ENCODE measurements at regions not wholly inside any gene's neighbourhood (a gene's known extent, or its start where the extent isn't known, plus 50 kb on each side); places are given as distances from the start of the nearest gene placed in this dataset.
A peak's percentile ranks its signal among the peaks of the same experiment; 100 is the strongest.

DNA sequence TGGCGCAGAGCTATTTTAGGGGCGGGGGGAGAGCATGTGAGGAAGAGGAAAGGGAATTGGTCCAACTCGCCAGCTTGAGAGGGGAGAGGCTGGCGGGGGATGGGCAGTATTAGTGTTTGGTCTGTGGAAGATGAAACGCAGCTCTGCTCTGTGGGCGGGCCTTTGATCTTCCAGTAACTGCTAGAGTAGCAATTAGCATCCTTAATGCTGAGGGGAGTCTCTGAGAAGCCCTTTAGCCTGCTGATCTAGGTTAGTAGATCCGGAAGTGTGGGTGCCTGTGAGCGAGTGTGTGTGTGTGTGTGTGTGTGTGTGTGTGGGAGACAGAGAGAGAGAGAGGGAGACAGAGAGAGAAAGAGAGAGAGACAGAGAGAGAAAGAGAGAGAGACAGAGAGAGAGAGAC lies 117.2 kb upstream of the BACH2 start:
- DNase-seq (ENCODE audit: low read depth) = no peak
- TF ChIP-seq, protein P1, sequence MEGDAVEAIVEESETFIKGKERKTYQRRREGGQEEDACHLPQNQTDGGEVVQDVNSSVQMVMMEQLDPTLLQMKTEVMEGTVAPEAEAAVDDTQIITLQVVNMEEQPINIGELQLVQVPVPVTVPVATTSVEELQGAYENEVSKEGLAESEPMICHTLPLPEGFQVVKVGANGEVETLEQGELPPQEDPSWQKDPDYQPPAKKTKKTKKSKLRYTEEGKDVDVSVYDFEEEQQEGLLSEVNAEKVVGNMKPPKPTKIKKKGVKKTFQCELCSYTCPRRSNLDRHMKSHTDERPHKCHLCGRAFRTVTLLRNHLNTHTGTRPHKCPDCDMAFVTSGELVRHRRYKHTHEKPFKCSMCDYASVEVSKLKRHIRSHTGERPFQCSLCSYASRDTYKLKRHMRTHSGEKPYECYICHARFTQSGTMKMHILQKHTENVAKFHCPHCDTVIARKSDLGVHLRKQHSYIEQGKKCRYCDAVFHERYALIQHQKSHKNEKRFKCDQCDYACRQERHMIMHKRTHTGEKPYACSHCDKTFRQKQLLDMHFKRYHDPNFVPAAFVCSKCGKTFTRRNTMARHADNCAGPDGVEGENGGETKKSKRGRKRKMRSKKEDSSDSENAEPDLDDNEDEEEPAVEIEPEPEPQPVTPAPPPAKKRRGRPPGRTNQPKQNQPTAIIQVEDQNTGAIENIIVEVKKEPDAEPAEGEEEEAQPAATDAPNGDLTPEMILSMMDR (conservative IDR thresholded peaks at IDR 0.05; ENCODE audit: low read depth, low read length) = no peak
- peak overlapping the region; percentile 35 for H3K4me3 ChIP-seq (ENCODE audit: low read length)

DNA sequence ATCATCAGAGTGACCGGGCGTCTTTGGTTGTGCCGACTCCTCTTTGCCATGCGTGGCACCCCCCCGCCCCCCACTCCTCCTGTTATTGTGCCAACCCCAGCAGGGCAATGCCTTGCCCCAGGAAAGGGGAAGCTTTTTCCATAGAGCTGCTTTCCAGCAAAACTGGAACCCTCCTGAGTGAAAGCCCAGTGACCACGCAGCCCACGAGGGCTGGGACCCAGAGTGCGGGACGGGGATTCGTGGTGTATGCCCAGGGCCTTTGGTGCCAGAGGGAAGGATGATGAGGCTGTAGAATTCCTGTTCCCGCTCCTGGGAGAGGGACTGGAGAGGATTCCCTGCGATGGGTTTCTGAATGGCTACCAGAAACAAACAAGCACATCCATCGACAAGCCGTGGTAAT lies 116.8 kb upstream of the BACH2 start:
- DNase-seq (ENCODE audit: low read depth) = no peak
- TF ChIP-seq, protein P1 (conservative IDR thresholded peaks at IDR 0.05; ENCODE audit: low read depth, low read length) = no peak
- H3K4me3 ChIP-seq (ENCODE audit: low read length) = peak overlapping the region; percentile 35

DNA sequence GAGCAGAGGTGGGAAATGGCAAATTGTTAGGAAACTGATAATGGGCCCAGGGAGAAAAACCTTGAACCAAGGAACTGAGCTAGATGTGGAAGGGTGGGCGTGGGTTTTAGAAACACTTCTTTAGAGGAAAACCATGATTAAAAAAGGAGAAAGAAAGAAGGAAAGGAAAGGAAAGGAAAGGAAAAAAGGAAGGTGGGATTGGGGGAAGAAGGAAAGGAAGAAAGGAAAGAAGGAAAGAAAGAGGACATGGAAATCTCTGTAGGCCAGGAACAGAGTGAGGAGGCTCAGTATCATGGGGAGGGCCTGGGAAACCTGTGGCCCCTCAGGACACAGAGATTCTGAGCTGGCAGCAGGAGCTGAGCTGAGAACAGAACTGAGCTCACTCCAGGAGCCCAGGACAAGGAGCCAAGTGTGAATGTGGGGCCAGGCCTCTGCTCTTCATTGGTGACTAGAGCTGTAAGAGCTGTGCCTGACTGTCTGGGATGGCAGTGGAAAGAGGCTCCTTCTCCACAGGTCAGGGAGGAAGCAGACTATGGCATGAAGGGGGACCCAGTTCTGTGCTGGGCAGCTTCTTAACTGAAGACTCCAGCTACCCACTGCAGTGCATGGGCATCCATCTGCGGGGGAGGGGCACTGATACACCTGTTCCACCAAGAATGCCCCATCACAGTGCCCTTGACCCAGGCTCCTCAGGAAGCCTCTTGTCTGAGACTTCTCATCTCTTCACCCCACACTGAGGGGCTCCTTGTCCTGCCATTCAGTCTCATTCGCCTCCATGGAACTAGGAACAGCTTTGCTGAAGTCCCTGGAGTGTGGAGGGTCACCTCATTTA lies 116.1 kb upstream of the BACH2 start:
- TF ChIP-seq, protein P1 (conservative IDR thresholded peaks at IDR 0.05; ENCODE audit: low read depth, low read length) = no peak
- no peak overlapping the region for H3K4me3 ChIP-seq (ENCODE audit: low read length)
- no peak for DNase-seq (ENCODE audit: low read depth)

DNA sequence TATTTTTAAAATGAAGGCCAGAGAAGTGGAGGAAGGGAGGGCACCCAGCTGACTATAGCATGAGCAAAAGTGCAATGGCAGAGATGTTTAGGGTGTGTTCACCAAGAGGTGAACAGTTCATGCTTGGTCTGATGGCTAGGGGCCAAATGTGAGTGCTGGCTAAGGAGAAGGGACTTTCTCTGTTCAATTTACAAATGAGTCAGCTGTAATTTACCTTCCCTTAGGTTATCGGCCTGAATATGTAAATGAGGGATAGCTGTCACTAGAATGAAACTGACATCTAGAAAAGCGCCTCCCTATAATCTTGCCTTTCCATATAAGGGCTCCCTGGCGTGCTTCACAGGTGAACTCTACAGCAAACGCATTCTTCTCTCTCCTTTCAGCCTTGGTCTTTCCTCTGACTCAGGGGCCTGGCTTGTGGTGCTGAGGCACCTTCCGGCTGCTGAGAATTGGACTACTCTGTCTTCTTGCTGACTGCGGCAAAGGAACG lies 114.7 kb upstream of the BACH2 start:
- no peak for DNase-seq (ENCODE audit: low read depth)
- no peak overlapping the region for H3K4me3 ChIP-seq (ENCODE audit: low read length)
- TF ChIP-seq, protein P1 (conservative IDR thresholded peaks at IDR 0.05; ENCODE audit: low read depth, low read length) = no peak

DNA sequence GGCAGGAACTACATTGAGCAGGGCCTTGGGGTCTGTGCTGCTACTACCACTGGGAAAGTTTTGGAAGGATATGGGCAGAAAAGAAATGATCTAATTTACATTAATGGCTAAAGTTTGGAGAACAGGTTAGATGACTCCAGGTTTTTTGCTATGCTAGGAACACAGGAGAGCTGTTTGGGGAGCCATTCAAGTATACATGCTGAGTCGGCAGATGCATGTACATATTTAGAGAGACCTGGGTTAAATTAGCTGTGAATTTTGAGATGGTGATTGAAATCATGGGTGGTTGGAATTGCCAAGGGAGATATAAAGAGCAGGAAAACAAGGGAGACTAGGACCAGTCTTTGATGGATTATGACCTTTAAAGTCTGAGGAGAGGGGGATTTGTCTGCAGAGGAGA lies 113.1 kb upstream of the BACH2 start:
- no peak for DNase-seq (ENCODE audit: low read depth)
- TF ChIP-seq, protein P1 (conservative IDR thresholded peaks at IDR 0.05; ENCODE audit: low read depth, low read length) = no peak
- H3K4me3 ChIP-seq (ENCODE audit: low read length) = no peak overlapping the region

DNA sequence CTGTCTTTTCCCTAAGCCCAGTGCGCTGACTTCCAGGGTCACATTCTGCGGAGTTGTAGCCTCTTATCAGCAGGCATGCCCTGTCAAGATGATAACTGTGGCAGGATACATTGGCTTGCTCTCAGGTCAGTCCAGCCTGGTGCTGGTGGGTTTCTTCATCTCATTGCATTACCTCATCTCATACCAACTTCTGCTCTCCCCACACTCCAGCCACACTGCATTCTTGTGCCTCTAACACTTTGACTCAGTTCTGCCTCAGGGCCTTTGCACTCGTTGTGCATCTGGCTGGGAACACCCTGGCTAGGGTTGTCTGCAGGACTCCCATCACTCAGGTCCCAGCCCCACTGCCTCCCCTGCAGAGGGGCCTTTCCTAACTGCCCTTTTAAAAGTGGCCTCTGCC lies 110.3 kb upstream of the BACH2 start:
- DNase-seq (ENCODE audit: low read depth) = no peak
- TF ChIP-seq, protein P1 (conservative IDR thresholded peaks at IDR 0.05; ENCODE audit: low read depth, low read length) = no peak
- no peak overlapping the region for H3K4me3 ChIP-seq (ENCODE audit: low read length)

Data from retinal pigment epithelial cell (primary cell).